ENCODE measurements at regions not wholly inside any gene's neighbourhood (a gene's known extent, or its start where the extent isn't known, plus 50 kb on each side); places are given as distances from the start of the nearest gene placed in this dataset.

DNA sequence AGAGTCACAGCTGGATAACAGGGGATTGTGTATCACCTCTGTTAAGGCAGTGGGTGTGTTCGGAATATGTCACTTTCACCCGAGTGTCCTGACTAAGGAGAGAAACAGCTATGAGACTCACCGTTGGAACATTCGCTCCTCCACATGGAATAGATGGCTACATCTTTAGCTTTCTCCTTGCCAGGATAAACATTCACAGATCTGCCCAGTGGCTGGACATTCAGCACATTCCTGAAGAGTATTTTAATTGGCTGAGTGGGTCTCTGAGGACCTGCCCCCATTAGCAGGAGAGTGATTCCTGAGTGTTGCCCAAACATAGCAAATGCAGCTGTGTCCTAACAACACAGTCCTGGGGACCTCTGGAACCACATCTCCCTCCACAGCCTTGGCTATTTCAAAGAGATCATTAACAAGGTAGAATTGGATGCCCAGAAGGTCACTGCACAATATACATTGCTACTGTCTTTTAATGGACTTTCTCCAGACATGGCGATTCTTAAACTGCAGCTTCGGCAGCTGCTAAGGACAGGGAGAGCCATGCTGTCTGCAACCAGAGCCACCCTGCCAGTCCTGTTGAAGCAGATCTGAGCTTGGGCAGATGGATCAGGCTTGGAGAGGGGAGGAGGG is 435.0 kb upstream of the CADM1 start:
- no peaks in the 10 kb centered on the region for H3K9me3 Mint-ChIP-seq
- peaks cover 24% of the 10 kb centered on the region for H3K4me1 Mint-ChIP-seq
- peaks cover 22% of the 10 kb centered on the region for H3K27me3 Mint-ChIP-seq (ENCODE audit: low read depth)
- no peaks in the 10 kb centered on the region for H3K36me3 Mint-ChIP-seq (ENCODE audit: low read depth)
- TF ChIP-seq, protein P1, sequence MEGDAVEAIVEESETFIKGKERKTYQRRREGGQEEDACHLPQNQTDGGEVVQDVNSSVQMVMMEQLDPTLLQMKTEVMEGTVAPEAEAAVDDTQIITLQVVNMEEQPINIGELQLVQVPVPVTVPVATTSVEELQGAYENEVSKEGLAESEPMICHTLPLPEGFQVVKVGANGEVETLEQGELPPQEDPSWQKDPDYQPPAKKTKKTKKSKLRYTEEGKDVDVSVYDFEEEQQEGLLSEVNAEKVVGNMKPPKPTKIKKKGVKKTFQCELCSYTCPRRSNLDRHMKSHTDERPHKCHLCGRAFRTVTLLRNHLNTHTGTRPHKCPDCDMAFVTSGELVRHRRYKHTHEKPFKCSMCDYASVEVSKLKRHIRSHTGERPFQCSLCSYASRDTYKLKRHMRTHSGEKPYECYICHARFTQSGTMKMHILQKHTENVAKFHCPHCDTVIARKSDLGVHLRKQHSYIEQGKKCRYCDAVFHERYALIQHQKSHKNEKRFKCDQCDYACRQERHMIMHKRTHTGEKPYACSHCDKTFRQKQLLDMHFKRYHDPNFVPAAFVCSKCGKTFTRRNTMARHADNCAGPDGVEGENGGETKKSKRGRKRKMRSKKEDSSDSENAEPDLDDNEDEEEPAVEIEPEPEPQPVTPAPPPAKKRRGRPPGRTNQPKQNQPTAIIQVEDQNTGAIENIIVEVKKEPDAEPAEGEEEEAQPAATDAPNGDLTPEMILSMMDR (IDR thresholded peaks at IDR 0.05; ENCODE audit: unreplicated experiment in 3 of 3), result no peak
- H3K4me3 Mint-ChIP-seq, result no peak overlapping the region
- peak overlapping the region in 2 of 3 experiments; percentile 32 to 71 for H3K27ac Mint-ChIP-seq

DNA sequence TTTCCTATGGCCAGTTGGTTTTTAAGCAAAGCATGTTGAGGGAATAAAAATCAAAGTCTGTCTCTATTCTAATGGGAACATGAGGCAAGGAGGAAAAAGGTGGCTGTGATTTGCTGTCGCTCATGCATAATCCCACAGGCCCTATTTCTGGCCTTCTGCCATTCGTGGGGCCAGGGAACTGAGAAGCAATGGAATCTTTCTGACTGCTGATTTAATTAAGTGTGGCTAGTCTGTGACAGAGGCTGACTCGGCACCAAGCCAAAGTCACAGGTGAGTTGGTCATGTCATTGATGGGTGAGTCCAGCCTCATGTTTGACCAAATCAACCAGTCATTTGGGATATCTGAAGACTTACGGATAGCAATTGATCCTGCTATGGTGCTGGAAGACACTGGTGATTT is 429.3 kb upstream of the CADM1 start:
- peaks cover 29% of the 10 kb centered on the region for H3K4me1 Mint-ChIP-seq
- H3K27me3 Mint-ChIP-seq (ENCODE audit: low read depth), result peaks cover 29% of the 10 kb centered on the region
- H3K4me3 Mint-ChIP-seq, result no peak overlapping the region
- TF ChIP-seq, protein P1 (IDR thresholded peaks at IDR 0.05; ENCODE audit: unreplicated experiment in 3 of 3), result no peak
- H3K27ac Mint-ChIP-seq, result no peak overlapping the region
- H3K9me3 Mint-ChIP-seq, result no peaks in the 10 kb centered on the region
- H3K36me3 Mint-ChIP-seq (ENCODE audit: low read depth), result no peaks in the 10 kb centered on the region

DNA sequence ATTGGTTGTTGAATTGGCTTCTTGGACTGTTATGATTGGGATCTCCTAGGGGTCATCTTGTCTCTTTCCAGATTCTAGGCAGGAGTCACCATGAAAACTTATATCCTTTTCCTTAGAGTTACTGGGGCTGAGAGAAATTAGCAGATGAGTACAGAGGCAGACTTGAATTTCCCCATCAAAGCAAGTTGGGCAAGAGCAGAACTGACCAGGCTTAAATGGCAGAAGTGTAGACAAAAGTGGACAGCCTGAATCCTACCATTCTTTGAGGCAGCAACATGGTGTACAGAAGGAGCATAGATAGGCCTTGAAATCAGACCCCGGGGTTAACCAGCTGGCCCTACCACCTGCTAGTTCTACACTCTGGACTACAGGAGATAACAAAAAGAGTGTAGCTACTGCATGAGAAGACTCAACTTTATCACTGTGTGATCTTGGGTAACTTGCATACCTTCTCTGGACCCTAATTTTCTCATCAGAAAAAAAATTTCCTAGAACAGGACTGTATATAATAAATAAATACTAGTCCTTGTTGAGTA is 427.4 kb upstream of the CADM1 start:
- TF ChIP-seq, protein P1 (IDR thresholded peaks at IDR 0.05; ENCODE audit: unreplicated experiment in 3 of 3), result no peak
- Mint-ChIP-seq H3K27ac (no peak overlapping the region), H3K36me3 (ENCODE audit: low read depth) (no peaks in the 10 kb centered on the region), H3K9me3 (no peaks in the 10 kb centered on the region), H3K27me3 (ENCODE audit: low read depth) (peaks cover 25% of the 10 kb centered on the region), H3K4me3 (no peak overlapping the region), H3K4me1 (peaks cover 32% of the 10 kb centered on the region)

DNA sequence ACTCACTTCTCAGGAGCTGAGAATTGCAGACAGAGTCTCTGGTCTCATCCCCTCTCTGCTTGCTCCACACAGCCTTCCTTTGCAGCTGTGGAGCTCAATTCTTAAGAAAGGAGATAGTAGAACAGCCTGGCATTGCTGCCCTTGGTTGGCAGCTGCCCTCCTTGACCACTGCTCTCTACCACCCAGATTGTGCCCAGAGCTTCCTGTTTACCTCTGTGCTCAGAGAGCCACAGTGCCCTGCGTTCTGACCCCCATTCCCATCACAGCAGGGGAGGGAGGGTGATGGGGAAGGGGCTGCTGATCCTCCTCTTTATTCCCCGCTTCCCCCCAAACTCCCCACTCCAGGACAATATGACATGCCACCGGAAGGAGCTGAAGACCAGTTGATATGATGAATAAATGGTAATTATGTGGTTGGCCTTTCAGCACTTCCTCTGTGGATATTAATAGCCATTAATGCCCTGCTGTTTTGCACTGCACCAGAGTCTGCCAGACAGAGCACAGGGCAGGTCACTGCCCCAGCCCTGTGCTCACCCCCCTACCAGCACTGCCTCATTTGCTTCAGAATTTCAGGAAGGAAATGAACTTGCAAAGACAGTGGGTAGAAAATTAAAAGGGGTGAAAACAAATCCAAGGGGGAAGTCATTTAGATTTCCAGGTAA is 426.8 kb upstream of the CADM1 start:
- peaks cover 3% of the 10 kb centered on the region for H3K36me3 Mint-ChIP-seq (ENCODE audit: low read depth)
- H3K27ac Mint-ChIP-seq, result no peak overlapping the region
- peaks cover 21% of the 10 kb centered on the region for H3K27me3 Mint-ChIP-seq (ENCODE audit: low read depth)
- H3K4me1 Mint-ChIP-seq, result peaks cover 32% of the 10 kb centered on the region
- TF ChIP-seq, protein P1 (IDR thresholded peaks at IDR 0.05; ENCODE audit: unreplicated experiment in 3 of 3), result no peak
- H3K4me3 Mint-ChIP-seq, result no peak overlapping the region
- H3K9me3 Mint-ChIP-seq, result no peaks in the 10 kb centered on the region

DNA sequence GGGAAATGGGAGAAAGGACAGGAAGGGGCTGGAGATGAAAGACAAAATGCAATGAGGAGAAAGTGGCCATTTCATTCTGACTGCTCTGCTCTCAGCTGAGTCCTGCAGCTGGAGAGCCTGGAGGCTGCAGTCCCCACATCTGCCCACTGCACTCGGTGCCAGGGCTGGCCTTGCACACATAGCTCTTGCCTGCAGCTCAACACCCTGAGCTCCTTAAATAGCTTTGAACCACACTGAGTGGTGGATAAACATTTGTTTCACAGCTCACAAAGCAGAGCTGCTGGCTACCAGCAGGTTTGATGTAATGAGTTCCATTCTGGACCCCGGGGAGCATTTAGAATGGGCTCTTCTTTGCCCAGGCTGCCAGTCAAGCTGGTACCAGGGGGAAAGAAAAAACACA is 426.1 kb upstream of the CADM1 start:
- H3K9me3 Mint-ChIP-seq, result no peaks in the 10 kb centered on the region
- no peak overlapping the region for H3K27ac Mint-ChIP-seq
- H3K36me3 Mint-ChIP-seq (ENCODE audit: low read depth), result peaks cover 3% of the 10 kb centered on the region
- peaks cover 20% of the 10 kb centered on the region for H3K27me3 Mint-ChIP-seq (ENCODE audit: low read depth)
- H3K4me1 Mint-ChIP-seq, result peaks cover 34% of the 10 kb centered on the region
- no peak overlapping the region for H3K4me3 Mint-ChIP-seq
- TF ChIP-seq, protein P1 (IDR thresholded peaks at IDR 0.05; ENCODE audit: unreplicated experiment in 3 of 3), result no peak
